HFFc6 (cell line): ENCODE measurements at regions not wholly inside any gene's neighbourhood (a gene's known extent, or its start where the extent isn't known, plus 50 kb on each side); places are given as distances from the start of the nearest gene placed in this dataset.
A peak's percentile ranks its signal among the peaks of the same experiment; 100 is the strongest.

Source experiments
- DNase-seq: peaks from one replicate; pipeline ENCODE4 v3.0.0-alpha.2; 2018
- H3K27ac Mint-ChIP-seq: 2 replicates; pipeline ENCODE4 v1.8.0; 2020; ENCODE audit warnings: mild to moderate bottlenecking, mixed read lengths
- H3K27me3 Mint-ChIP-seq: 2 replicates; pipeline ENCODE4 v1.8.0; 2021; ENCODE audit warnings: mild to moderate bottlenecking, moderate library complexity, mixed read lengths; ENCODE audit not compliant: insufficient read depth
- H3K36me3 Mint-ChIP-seq: 2 replicates; pipeline ENCODE4 v1.8.0; 2021; ENCODE audit warnings: low read depth, mixed read lengths
- H3K4me1 Mint-ChIP-seq: 2 replicates; pipeline ENCODE4 v1.8.0; 2020; ENCODE audit warnings: low read depth, mixed read lengths
- H3K4me3 Mint-ChIP-seq: 2 replicates; pipeline ENCODE4 v1.8.0; 2020; ENCODE audit warnings: mild to moderate bottlenecking, moderate library complexity, mixed read lengths
- H3K9me3 Mint-ChIP-seq: 2 replicates; pipeline ENCODE4 v1.8.0; 2020; ENCODE audit warnings: mild to moderate bottlenecking, mixed read lengths
- TF ChIP-seq, protein P1 (sequence below): fragments of 200-600 bp; sonication (generic); IDR thresholded peaks from 2 replicates; pipeline ENCODE4 v1.5.0; 2021; ENCODE audit warnings: antibody characterized with exemption, mild to moderate bottlenecking

DNA sequence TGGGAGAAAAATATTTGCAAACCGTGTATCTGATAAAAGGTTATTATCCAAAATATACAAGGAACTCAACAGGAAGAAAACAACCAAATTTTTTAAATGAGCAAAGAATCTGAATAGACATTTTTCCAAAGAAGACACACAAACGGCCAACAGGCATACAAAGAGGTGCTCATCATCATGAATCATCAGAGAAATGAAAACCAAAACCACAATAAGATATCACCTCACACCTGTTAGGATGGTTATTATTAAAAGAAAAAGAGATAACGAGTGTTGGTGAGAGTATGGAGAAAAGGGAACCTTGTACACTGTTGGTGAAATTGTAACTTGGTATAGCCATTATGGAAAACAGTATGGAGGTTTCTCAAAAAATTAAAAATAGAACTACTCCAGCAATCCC is 463.3 kb downstream of the IRS1 start:
- Mint-ChIP-seq H3K9me3 (no peaks in the 10 kb centered on the region), H3K4me3 (no peak overlapping the region), H3K27me3 (no peaks in the 10 kb centered on the region), H3K27ac (no peak overlapping the region), H3K4me1 (peaks cover 22% of the 10 kb centered on the region), H3K36me3 (no peaks in the 10 kb centered on the region)
- no peak for DNase-seq
- TF ChIP-seq, protein P1, sequence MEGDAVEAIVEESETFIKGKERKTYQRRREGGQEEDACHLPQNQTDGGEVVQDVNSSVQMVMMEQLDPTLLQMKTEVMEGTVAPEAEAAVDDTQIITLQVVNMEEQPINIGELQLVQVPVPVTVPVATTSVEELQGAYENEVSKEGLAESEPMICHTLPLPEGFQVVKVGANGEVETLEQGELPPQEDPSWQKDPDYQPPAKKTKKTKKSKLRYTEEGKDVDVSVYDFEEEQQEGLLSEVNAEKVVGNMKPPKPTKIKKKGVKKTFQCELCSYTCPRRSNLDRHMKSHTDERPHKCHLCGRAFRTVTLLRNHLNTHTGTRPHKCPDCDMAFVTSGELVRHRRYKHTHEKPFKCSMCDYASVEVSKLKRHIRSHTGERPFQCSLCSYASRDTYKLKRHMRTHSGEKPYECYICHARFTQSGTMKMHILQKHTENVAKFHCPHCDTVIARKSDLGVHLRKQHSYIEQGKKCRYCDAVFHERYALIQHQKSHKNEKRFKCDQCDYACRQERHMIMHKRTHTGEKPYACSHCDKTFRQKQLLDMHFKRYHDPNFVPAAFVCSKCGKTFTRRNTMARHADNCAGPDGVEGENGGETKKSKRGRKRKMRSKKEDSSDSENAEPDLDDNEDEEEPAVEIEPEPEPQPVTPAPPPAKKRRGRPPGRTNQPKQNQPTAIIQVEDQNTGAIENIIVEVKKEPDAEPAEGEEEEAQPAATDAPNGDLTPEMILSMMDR = no peak

DNA sequence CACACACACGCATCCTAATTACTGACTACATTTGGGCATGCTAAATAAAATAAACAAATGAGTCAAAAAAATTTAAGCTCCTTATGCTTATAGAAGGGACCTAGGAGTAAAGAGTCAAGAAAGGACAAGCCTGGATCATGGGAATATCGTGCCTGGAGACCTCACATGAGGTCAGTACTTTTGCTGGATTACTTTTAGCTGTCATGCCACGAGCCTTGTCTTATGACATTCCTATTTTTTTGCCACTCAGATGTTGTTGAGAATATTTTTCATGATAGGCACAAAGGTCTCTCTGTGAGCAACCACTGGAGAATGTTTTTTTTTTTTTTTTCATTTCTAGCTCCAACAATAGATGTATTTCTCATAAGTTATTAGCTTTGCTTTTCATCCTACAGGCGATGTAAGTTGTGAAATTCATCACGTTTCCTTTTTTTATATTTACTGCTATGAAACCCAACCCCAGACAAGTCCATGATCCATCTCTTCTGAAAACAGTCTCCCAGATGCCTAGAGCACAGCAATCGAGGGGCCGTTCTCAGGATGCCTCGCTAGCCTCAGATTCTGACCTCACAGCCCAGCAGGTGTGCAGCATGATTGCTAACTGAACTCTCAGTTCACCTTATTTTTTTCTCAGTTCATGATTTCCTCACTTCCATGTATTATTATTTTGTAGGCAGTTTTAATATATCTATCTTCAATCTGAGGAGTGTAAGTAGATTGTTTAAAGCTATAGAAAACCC is 464.5 kb downstream of the IRS1 start:
- peak; percentile 7 for DNase-seq
- no peaks in the 10 kb centered on the region for H3K36me3 Mint-ChIP-seq
- TF ChIP-seq, protein P1 = no peak
- no peaks in the 10 kb centered on the region for H3K27me3 Mint-ChIP-seq
- peaks cover 22% of the 10 kb centered on the region for H3K4me1 Mint-ChIP-seq
- H3K9me3 Mint-ChIP-seq = no peaks in the 10 kb centered on the region
- no peak overlapping the region for H3K4me3 Mint-ChIP-seq
- no peak overlapping the region for H3K27ac Mint-ChIP-seq

DNA sequence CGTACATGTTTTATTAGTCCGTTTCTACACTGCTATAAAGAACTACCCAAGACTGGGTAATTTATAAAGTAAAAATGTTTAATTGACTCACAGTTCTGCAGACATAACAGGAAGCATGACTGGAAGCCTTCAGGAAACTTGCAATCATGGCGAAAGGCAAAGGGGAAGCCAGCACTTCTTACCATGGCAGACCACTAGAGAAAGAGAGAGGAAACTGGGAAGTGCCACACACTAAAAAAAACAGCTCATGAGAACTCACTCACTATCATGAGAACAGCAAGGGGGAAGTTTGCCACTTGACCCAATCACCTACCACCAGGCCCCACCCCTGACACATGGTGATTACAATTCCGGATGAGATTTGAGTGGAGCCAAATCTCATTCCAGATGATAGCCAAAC is 466.2 kb downstream of the IRS1 start:
- DNase-seq = no peak
- TF ChIP-seq, protein P1 = no peak
- no peaks in the 10 kb centered on the region for H3K27me3 Mint-ChIP-seq
- no peaks in the 10 kb centered on the region for H3K36me3 Mint-ChIP-seq
- no peak overlapping the region for H3K27ac Mint-ChIP-seq
- H3K9me3 Mint-ChIP-seq = no peaks in the 10 kb centered on the region
- H3K4me1 Mint-ChIP-seq = peaks cover 22% of the 10 kb centered on the region
- no peak overlapping the region for H3K4me3 Mint-ChIP-seq

DNA sequence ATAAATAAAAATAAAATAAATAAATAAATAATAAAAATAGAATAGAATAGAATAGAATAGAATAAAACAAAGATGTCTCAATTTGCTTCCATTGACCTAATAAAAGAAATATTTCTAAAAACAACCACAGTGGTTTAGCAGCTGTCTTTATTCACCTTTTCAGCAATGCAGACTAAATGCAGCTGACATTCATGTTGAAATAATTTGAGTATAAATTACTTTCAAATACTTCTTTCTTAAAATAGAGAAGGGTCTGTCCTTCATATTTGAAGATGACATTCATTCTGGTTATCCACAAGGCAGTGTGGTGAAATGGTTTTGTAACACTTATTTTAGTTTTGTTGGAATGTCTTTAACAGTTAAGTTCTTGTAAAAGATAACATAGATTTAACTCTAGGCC is 469.4 kb downstream of the IRS1 start:
- Mint-ChIP-seq H3K4me1 (peaks cover 10% of the 10 kb centered on the region), H3K9me3 (no peaks in the 10 kb centered on the region), H3K27ac (no peak overlapping the region), H3K4me3 (no peak overlapping the region), H3K36me3 (no peaks in the 10 kb centered on the region), H3K27me3 (no peaks in the 10 kb centered on the region)
- DNase-seq = no peak
- TF ChIP-seq, protein P1 = no peak

DNA sequence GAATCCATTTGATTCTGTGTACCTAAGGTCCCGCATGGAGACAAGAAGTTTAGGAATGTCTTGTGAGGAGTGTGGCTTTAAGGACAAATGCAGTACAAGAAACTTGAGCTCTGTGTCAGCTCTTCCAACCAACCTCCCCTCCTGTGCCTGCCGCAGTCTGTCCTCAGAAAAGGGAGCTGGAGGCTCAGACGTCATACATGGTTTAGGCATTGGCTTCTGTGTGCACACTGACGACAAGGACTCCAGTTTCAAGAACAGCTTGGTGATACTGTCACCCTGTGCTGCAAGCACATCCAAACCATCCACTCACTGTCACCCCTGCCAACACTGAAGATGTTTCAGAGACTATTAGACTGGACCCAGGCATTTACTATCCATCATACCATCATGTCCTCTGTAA is 470.4 kb downstream of the IRS1 start:
- Mint-ChIP-seq H3K4me3 (no peak overlapping the region), H3K36me3 (no peaks in the 10 kb centered on the region), H3K27me3 (no peaks in the 10 kb centered on the region), H3K9me3 (no peaks in the 10 kb centered on the region), H3K4me1 (no peaks in the 10 kb centered on the region; the same call in 1 of the 2 replicates), H3K27ac (no peak overlapping the region)
- no peak for DNase-seq
- TF ChIP-seq, protein P1 = no peak
